SK-N-DZ (cell line): ENCODE measurements at regions not wholly inside any gene's neighbourhood (a gene's known extent, or its start where the extent isn't known, plus 50 kb on each side); places are given as distances from the start of the nearest gene placed in this dataset.
"Not testable (repeated sequence)": the region's sequence is repeated elsewhere in the genome, so short reads cannot be mapped to it uniquely, and the experiment has no call there.

Experiments used
- DNase-seq: peaks from one replicate; pipeline ENCODE4 v3.0.0-alpha.2; 2015; ENCODE audit warnings: low spot score
- small RNA-seq, 2 experiments: library from RNA; depleted of rRNA; stranded (forward); fragments of <200 nt; gene quantifications; one replicate each; pipeline ENCODE3, GENCODE V24; 2014

GRCh38 chr20:53647286-53647821 lies 53.7 kb upstream of the ZNF217 start:
- no peak for DNase-seq

GRCh38 chr20:53646550-53646949 lies 52.9 kb upstream of the ZNF217 start:
- DNase-seq: no peak

GRCh38 chr20:53645582-53645897 lies 51.9 kb upstream of the ZNF217 start:
- no peak for DNase-seq

DNA sequence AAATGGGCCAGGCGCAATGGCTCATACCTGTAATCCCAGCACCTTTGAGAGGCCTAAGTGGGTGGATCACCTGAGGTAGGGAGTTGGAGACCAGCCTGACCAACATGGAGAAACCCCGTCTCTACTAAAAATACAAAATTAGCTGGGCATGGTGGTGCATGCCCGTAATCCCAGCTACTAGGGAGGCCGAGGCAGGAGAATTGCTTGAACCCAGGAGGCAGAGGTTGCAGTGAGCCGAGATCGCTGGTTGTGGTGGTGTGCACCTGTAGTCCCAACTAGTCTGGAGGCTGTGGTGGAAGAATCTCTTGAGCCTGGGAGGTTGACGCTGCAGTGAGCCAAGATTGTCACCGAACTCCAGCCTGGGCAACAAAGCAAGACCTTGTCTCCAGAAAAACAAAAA lies 50.5 kb upstream of the ZNF217 start:
- DNase-seq: not testable (repeated sequence)

Small RNA genes lying in the stretch of these regions (small RNA-seq; reads per million reads assigned to genes)
- gene RNU7-14P: 0 reads per million in 2 experiments
